ENCODE measurements at regions not wholly inside any gene's neighbourhood (a gene's known extent, or its start where the extent isn't known, plus 50 kb on each side); places are given as distances from the start of the nearest gene placed in this dataset.
"Not testable (repeated sequence)": the region's sequence is repeated elsewhere in the genome, so short reads cannot be mapped to it uniquely, and the experiment has no call there.

DNA sequence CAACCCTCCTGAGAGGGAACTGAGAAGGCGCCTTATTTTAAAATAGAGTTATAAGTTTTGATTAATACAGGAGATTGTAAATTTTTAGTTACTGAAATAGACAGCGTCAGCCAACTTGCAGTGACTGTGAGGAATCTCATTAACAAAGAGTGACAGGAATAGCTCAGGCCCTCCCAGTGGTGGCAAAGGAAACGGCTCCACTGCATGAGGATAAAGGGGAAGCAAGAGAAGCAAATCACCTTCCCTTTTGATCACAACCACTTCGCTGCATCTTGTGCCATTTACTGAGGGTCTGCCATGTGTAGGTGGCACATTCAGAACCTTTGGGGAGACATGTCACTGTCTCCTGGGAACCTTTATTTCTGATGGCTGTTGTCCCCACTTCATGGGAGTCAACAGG is 612.4 kb upstream of the RAB6C start:
- DNase-seq = no peak

DNA sequence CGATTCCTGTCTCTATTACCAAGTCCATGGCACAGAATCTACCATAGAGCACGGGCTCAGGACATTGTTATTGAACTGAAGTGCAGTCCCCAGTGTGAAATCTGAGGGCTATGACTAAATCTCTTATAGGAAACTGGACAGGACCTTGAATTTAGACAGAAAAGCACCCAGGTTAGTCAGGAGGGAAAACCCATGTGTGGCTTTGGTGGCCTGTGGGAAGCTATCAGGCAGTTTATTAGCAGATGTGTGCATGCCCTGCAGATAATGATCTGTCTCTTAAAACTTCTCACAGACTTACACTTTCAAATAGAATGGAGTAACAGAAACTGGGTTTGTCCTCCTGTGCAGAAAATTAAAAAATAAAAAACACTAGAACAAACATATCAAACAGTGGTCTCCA is 610.0 kb upstream of the RAB6C start:
- no peak for DNase-seq

DNA sequence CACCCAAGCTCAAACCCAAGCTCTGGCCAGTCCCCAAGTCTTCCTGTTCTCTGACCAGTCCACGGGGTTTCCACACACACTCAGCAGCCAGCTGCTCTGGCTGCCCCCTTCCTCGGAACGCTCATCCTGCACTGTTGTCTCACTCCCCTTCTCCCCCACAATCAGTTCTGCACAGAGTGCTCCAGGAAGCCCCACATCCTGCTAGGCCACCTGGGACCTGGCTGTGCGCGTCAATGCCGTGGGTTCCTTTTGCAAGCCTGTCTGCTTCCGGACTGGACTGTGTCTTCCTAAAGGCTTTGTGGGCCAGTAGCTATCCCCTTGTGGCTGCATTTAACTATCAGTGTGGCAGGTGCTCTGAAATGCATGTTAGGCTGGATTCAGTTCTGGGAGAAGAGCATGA is 605.0 kb upstream of the RAB6C start:
- no peak for DNase-seq

DNA sequence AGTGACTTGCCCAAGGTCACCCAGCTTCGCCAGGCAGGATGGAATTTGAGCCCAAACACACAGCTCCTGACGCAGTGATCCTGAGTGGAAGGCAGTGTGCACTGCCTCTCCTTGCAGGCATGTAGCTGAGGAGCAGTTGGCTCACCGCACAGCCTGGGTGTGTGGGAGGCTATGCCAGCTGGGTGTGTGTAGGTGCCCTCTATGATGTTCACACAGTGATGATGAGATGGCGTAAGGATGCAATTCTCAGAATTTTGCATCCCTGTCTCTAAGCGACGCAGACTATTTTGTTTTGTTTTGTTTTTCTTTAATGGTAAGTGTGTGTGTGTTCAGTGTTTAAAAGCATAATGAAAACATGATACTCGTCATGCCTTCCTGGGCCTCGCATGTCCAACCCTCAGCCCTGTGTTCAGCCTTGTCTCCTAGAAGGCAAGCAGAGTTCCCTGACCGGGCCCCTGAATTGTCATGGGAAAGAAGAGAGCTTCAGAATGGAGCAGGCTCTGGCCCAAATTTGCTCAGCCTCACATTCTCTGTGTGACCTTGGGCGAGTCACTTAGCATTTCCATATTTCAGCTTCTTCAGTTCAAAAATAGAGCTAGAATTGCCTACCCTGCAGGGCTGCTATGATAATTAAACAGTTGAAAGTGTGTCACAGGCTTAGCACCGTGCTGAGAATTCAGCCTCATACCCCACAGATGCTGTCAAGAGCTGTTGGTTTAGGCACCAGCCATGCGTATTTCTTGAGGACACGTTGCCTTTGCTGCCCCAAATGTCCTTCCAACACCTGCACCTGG is 603.6 kb upstream of the RAB6C start:
- no peak for DNase-seq

DNA sequence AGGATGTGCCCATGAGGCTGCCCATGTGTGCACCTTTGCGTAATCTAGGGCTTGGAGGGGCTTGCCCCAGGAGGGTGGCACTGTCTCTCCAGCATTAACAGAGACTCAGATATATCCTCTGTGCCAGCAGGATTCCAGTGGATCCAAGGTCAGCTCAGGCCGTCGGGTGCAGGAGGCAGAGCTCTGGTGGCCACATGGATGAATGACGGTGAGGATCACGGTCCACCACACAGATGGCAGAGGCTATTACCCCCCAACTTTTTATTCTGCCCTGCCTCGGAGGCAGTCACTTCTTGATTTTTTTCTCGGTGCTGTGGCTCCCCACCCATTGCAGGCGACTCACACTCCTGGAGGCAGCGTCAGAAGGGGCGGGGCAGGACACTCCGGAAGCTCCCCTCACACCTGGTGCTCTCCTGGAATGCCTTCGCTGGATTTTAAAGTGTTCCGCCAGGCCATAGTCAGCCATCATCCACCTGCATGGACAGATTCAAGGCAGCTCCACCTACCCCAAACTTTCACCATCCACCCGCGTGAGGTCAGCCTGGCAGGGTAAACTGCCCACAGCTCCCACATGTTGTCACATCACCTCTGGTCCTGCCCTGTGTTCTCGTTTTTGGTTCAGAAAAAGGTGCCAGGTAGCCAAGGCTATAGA is 602.9 kb upstream of the RAB6C start:
- no peak for DNase-seq

DNA sequence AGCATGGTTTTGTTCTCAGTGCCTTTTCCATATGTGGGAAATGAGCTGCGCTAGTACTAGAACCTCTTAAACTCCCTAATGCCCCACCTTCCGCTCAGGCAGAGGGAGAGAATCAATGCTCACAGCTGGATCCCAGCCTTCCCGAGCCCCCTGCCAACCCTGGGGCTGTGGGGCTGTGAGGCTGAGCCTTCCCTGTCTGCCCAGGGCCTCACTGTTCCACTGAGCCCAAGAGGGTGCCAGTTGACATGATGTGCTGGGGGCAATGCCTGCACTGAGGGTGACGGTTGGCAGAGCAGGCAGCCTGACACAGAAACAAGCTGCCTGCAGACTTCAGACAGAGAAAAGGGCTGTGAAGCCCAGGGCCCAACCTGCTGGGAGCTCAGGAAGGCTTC is 602.4 kb upstream of the RAB6C start:
- DNase-seq = no peak

DNA sequence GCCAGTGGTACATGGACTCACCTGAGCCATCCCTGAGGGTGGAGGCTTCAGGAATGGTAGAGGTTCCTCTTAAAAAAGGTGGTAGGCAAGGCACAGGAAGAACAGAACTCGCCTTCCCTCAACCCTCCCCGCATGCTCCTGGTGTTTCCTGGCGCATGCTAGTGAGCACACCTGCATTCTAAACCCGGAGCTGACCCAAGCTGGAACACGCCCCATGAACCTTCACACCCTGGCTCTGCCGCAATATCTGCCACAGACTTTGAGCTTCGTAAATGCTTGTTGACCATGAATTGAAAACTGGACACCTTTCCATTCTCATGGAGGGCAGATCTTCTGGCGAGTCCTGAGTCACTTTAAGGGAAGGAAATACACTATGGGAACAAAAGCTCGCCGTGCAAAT is 601.3 kb upstream of the RAB6C start:
- no peak for DNase-seq

DNA sequence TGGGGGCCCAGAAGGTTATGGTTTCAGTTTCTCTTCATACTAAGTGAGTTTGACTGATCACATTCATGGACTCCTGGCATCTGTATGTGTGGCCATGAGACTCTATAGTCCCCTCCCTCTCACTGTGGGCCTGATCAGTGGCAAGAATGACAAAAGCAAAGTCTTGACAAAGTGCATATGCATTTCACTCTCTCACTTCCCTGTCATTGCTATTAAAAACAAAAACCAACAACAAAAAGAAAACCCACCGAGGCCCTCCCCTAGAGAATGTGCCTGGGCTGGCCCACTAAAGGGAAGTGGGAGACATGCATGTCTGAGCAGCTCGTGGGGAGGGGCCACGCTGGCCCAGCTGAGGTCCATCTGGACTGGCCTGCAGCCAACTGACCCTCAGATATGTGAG is 600.1 kb upstream of the RAB6C start:
- no peak for DNase-seq

DNA sequence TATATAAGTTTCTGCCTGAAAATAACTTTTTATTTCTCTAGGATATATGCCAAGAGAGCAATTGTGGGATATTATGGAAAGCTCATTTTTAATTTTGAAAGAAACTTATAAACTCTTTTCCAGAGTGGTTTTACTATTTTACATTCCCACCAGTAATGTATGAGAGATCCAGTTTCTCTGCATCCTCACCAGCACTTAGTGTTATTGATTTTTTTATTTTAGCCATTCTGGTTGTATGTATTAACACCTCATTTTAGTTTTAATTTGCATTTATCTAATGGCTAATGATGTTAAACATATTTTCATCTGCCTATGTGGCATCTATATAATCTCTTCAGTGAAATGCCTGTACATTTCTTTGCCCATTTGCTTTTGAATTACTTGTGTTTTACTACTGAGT is 597.7 kb upstream of the RAB6C start:
- DNase-seq = no peak

DNA sequence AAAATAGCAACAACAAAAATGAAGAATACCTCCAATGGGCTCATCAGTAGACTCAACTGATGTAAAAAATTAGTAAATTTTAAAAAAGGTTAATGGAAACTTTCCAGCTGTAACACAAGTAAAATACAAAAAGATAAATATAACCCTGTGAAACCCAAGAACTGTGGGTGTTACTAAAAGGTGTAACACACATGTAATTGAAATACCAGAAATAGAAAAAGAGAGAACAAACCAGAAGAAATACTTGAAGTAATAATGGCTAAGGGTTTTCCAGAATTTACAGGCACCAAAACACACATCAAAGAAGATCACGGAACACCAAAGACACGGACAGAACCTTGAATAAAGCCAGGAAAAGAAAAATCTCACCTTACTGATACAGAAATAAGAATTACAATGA is 590.6 kb upstream of the RAB6C start:
- no peak for DNase-seq

DNA sequence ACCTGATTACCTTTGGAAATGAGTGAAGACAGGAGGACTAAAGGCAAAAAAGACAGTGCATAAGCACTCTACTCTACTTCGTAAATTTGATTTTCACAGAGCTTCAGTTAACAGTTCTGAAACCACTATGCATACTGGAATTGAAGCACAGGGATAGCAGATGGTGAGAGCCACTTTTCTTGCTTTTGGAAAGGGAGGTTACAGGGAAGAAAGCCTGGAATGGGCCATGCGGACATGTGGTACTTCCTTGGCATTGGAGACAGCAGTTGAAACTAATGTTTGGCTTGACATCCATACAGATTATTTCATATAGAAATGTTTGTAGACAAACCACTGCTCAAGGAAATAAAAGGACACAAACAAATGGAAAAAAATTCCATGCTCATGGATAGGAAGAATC is 585.6 kb upstream of the RAB6C start:
- no peak for DNase-seq

DNA sequence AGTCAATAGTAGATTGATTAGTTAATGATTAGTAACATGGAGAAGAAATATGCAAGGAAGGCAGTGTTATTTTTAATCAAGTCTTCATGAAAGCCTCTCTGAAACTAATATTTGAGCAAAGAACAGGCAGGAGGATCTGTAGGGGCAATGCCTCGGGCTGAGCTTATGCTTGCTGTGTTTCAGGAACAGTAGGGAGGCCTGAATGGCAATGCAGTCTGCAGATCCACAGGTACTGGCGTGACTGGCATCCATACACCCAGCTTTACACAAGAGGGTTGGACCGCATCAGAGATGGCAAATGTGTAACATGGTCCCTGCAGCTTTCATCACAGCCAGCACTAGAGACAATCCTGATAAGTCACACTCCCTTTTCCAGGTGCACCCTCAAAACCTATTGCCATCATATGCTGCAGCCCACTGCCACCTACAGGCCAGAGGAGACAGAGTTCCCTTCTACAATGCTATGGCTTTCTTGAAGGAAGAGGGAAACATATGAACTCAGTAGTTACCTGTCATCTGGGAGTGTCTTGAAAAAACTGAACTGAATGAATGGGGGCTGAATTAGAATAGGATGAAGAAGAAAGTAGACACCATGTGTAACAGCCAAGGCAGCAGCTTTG is 582.4 kb upstream of the RAB6C start:
- DNase-seq = no peak

DNA sequence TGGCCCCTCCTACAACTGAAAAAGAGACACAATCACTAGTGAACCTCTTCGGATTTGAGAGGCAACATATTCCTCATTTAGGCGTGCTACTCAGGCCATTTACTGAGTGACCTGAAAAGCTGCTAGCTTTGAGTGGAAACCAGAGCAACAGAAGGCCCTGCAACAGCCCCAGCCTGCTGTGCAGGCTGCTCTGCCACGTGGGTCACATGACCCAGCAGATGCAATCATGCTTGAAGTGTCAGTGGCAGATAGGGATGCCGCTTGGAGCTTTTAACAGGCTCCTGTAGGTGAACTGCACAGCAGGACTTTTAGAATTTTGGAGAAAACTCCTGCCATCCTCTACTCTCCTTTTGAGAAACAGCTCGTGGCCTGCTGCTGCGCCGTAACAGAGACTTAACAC is 578.6 kb upstream of the RAB6C start:
- no peak for DNase-seq

DNA sequence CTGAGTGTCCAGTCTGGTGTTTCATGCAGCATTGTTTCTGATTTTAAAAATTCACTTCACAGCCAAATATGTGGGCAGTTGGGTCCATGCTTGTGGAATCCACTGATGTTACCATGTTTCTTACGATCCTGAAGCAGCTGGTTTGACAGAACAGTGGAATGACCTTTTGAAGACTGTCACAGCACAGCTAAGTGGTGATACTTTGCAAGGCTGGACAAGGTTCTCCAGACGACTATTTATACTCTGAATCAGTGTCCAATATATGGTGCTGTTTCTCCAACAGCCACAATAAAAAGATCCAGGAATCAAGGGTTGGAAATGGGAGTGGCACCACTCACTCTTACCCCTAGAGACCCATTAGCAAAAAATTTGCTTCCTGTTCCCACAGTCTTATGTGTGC is 577.4 kb upstream of the RAB6C start:
- DNase-seq = no peak

DNA sequence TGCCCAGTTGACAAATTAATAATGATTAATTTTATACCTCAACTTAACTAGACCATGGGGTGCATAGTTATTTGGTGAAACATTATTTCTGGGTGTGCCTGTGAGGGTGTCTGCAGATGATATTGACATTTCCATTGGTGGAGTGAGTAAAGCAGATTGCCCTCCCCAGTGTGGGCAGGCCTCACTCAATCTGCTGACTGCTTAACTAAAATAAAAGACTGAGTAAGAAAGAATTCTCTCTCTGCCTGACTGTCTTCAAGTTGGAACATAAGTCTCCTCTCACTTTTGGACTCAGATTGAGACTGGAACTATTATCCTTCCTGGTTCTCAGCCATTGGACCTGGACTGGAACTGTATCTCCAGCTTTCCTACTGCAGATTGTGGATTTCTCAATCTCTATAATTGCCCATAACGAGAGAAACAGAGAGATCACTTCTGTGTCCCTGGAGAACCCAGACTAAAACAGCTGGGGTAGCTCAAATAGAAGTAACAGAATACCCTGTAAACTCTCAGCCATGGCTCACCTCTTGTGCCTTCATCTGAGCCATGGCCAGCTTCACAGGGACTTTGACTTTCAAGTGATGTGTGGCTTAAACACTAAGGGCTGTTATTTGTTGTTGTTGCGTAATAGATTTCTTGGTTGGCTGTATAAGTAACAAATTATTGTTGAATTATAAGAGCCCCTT is 575.3 kb upstream of the RAB6C start:
- no peak for DNase-seq

DNA sequence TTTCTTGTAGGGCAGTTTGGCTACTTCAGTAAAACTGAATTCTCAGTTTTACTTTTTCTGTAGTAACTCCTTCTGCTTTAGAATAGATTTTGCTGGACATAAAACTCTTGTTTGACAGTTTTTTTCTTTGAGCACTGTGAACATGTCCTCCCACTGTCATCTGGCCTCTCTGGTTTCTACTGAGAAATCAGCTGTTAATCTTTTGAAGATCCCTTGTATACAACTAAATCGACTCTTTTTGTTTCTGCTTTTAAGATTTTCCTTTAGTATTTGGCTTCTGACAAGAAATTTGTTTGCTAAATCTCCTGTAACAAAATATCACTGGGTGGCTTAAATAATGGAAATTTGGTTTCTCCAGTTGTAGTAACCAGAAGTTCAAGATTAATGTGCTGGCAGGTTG is 570.9 kb upstream of the RAB6C start:
- no peak for DNase-seq

DNA sequence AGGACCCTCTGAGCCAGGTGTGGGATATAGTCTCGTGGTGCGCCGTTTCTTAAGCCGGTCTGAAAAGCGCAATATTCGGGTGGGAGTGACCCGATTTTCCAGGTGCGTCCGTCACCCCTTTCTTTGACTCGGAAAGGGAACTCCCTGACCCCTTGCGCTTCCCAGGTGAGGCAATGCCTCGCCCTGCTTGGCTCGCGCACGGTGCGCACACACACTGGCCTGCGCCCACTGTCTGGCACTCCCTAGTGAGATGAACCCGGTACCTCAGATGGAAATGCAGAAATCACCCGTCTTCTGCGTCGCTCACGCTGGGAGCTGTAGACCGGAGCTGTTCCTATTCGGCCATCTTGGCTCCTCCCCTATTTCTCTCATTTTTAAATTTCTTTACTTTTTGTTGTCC is 562.4 kb upstream of the RAB6C start:
- DNase-seq = not testable (repeated sequence)

DNA sequence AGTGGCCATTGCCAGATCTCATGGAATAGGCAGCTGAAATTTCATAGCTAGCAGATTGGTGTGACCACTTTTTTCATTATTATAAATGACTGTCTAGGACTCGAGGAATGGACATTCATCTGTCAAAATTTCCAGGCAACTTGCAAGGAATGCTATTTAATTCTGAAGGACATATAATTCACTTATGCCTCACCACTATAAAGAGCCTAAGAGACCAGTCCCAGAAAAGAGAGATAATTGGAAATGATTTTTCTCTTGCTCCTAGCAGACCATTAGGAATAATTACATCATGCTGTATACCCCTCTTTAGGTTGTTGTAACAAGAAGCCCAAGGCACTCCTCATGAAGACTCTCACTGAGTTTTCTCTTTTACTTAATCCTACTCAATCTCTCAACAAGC is 557.4 kb upstream of the RAB6C start:
- DNase-seq = no peak

DNA sequence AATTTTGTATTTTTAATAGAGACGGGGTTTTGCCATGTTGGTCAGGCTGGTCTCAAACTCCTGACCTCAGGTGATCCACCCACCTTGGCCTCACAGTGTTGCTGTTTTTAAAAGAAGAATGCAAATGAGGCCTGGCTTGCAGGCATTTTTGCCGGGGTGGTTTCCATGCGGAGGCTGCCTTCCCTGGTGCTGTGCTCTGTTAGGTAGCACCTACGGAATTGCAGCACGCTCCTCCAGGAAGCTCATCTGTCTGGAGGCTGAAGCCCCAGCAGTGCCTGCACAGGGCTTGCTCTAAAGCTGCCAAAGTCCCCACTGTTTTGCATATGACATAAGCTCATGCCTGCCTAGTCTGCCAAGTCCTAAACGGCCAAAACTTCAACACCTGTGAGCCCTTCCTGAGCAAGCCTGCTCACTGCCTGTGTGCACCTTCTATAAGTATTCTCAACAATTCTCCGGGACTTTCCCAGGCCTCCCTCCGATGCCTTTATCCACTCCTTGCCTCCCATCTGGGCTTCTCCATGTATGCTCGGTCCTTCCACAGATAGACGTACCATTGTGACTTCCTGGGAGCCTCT is 551.3 kb upstream of the RAB6C start:
- no peak for DNase-seq

DNA sequence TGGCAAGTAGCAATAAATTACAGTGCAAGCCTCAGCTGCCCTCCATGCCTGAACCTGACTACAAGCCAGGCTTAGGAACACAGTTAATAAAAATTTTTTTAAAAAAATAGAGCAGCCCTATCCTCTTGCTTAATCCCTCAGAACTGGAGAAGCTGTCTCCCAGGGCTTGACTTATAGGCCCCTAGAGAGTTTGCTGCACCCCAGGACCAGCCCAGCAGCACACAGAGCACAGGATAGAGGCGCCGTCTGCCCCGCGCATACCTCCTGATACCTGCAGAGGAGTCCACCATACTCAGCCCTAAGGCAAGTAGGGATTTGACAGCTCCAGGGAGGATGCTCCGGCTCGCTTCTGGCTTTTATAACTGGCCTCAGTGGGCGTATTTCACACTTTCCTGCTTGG is 548.6 kb upstream of the RAB6C start:
- no peak for DNase-seq

DNA sequence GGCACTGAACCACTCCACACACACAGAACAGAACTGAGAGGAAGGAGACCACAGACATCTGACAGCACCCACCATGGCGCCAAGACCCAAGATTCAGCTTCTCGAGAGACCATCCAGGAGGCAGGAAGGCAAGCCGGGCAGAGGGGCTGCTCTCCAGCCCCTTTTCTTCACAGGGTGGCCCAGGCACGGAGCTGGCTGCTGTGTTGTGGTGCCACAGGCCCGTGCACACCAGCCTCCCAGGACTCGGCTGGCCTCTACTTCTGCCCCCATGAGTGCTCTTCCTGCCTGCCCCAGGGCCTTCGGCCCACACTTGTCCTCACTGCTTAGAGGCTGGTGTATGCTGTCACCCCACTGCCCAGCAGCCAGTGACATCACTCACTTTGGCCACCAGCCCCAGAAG is 547.6 kb upstream of the RAB6C start:
- DNase-seq = no peak

DNA sequence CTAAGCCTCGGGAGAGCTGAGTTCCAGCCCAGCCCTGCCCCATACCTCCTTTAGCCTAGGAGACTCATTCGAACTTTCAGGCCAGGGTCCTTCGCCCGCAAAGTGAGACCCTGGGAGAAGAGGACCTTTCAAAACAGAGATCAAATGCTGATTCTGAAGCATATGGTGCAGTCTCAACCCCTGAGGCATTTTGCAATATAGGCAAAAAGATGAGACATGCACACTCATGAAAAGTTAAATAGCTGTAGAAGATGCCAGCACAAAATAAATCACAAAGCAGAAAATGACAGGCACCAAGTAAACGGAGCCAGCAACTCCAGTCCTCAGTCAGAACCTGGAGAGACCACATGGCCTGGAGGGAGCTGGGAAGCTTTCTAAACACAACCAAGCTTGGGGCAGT is 542.7 kb upstream of the RAB6C start:
- DNase-seq = no peak

DNA sequence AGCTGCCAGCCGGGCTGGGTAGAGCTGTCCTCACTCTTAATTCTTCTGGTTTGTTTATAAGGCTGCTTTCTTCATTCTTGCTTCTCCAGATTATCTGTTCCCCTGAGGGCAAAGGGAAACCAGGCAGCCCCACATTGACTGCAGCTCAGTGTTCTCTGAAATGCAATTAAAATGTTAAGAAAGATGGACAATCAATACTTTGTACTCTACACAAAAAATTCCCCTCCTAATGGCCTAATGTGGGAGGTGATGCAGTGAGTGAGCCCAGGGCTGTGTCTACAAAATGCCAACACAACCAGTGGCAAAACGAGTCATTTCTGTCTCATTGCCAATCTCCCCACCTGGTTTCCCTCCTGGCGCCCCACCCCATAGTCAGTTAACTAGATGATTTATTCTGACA is 541.7 kb upstream of the RAB6C start:
- no peak for DNase-seq

Measured in activated CD4-positive, CD25-positive, alpha-beta regulatory T cell (primary cell).